ENCODE measurements at regions not wholly inside any gene's neighbourhood (a gene's known extent, or its start where the extent isn't known, plus 50 kb on each side); places are given as distances from the start of the nearest gene placed in this dataset.
"Not testable (repeated sequence)": the region's sequence is repeated elsewhere in the genome, so short reads cannot be mapped to it uniquely, and the experiment has no call there.

DNA sequence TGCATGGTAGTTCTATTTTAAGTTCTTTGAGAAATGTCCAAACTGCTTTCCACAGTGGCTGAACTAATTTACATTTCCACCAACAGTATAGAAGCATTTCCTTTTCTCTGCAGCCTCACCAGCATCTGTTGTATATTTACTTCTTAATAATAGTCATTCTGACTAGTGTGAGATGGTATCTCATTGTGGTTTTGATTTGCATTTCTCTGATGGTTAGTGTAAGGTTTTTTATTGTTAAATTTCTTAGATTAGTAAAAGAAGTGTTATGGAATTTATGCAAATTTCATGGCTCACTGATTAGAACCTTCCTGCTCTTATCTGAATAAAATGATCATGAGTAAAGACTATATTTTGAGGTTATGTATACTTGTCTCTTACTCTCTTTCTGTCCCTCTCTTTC, 134.8 kb upstream of the ENPEP start:
- H2AFZ ChIP-seq (ENCODE audit: low read length, unreplicated experiment); H3K36me3 ChIP-seq (ENCODE audit: insufficient read depth, low read length); H3K79me2 ChIP-seq (ENCODE audit: control insufficient read depth, insufficient read depth, low read length, unreplicated experiment); H3K4me3 ChIP-seq (ENCODE audit: low read depth, low read length); H3K4me1 ChIP-seq (ENCODE audit: control insufficient read depth, insufficient read depth, low read length, unreplicated experiment); H3K27ac ChIP-seq (ENCODE audit: low read depth, low read length): not testable (repeated sequence)
- peaks cover 17% of the 10 kb centered on the region for H3K27me3 ChIP-seq (ENCODE audit: insufficient read depth, low read length)

DNA sequence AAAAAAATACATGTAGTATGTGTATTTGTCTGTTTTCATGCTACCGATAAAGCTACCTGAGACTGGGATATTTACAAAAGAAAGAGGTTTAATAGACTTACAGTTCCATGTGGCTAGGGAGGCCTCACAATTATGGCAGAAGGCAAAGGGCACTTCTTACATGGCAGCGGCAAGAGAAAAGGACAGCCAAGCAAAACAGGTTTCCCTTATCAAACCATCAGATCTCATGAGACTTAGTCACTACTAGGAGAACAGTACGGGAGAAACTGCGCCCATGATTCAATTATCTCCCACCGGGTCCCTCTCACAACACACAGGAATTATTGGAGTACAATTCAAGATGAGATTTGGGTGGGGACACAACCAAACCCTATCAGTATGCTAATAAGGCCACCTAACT, 137.0 kb upstream of the ELOVL6 start:
- Histone ChIP-seq H3K36me3 (ENCODE audit: insufficient read depth, low read length) (no peaks in the 10 kb centered on the region), H3K27me3 (ENCODE audit: insufficient read depth, low read length) (peaks cover 21% of the 10 kb centered on the region), H2AFZ (ENCODE audit: low read length, unreplicated experiment) (no peak overlapping the region), H3K4me1 (ENCODE audit: control insufficient read depth, insufficient read depth, low read length, unreplicated experiment) (no peaks in the 10 kb centered on the region), H3K27ac (ENCODE audit: low read depth, low read length) (no peak overlapping the region), H3K79me2 (ENCODE audit: control insufficient read depth, insufficient read depth, low read length, unreplicated experiment) (no peaks in the 10 kb centered on the region), H3K4me3 (ENCODE audit: low read depth, low read length) (no peak overlapping the region)

DNA sequence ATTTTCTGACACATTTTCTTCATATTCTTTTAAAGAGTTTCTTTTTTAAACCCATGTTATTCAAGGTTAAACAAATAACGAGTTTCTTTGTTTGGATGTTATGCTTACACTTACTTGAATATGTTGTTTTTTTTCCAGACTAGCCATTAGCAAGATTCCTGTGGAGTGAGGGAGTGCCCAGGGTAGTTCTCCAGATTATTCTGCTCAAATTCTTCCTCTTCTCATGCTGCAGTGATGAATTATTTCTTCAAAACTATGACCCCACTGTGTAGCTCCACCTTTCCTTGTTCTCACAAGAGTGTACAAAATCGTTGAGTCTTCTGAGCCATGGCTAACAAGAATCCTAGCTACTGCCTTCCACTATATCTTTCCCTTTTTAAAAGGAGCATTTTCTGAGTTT, 134.1 kb upstream of the ELOVL6 start:
- Histone ChIP-seq H3K79me2 (ENCODE audit: control insufficient read depth, insufficient read depth, low read length, unreplicated experiment) (no peaks in the 10 kb centered on the region), H3K27me3 (ENCODE audit: insufficient read depth, low read length) (peaks cover 10% of the 10 kb centered on the region), H2AFZ (ENCODE audit: low read length, unreplicated experiment) (no peak overlapping the region), H3K4me3 (ENCODE audit: low read depth, low read length) (no peak overlapping the region), H3K4me1 (ENCODE audit: control insufficient read depth, insufficient read depth, low read length, unreplicated experiment) (no peaks in the 10 kb centered on the region), H3K27ac (ENCODE audit: low read depth, low read length) (no peak overlapping the region), H3K36me3 (ENCODE audit: insufficient read depth, low read length) (no peaks in the 10 kb centered on the region)

DNA sequence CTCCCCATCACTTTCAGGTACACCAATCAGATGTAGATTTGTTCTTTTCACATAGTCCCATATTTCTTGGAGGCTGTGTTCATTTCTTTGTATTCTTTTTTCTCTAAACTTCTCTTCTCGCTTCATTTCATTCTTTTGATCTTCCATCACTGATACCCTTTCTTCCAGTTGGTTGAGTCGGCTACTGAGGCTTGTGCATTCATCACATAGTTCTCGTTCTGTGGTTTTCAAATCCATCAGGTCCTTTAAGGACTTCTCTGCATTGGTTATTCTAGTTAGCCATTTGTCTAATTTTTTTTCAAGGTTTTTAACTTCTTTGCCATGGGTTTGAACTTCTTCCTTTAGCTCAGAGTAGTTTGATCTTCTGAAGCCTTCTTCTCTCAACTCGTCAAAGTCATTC, 128.0 kb upstream of the ELOVL6 start:
- H3K36me3 ChIP-seq (ENCODE audit: insufficient read depth, low read length); H3K4me3 ChIP-seq (ENCODE audit: low read depth, low read length); H3K79me2 ChIP-seq (ENCODE audit: control insufficient read depth, insufficient read depth, low read length, unreplicated experiment); H2AFZ ChIP-seq (ENCODE audit: low read length, unreplicated experiment); H3K4me1 ChIP-seq (ENCODE audit: control insufficient read depth, insufficient read depth, low read length, unreplicated experiment); H3K27me3 ChIP-seq (ENCODE audit: insufficient read depth, low read length); H3K27ac ChIP-seq (ENCODE audit: low read depth, low read length): not testable (repeated sequence)

DNA sequence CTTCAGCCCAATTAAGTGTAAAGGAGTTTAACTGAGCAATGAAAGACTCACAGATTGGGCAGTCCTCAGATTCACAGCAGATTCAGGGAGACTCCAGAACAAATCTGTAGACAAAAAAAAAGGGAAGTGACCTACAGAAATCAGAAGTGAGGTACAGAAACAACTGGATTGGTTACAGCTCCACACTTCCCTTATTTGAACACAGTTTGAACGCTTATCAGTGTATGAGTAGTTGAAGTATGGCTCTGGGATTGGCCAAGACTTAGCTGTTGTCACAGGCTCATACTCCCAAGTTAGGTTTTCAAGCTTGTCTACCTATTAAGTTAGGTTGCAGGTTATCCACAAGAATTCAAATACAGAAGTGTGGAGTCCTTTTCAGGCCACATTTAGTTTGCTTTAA, 112.4 kb upstream of the ELOVL6 start:
- Histone ChIP-seq H3K27me3 (ENCODE audit: insufficient read depth, low read length) (no peaks in the 10 kb centered on the region), H3K36me3 (ENCODE audit: insufficient read depth, low read length) (no peaks in the 10 kb centered on the region), H3K4me1 (ENCODE audit: control insufficient read depth, insufficient read depth, low read length, unreplicated experiment) (no peaks in the 10 kb centered on the region), H3K27ac (ENCODE audit: low read depth, low read length) (no peak overlapping the region), H2AFZ (ENCODE audit: low read length, unreplicated experiment) (no peak overlapping the region), H3K4me3 (ENCODE audit: low read depth, low read length) (no peak overlapping the region), H3K79me2 (ENCODE audit: control insufficient read depth, insufficient read depth, low read length, unreplicated experiment) (no peaks in the 10 kb centered on the region)

DNA sequence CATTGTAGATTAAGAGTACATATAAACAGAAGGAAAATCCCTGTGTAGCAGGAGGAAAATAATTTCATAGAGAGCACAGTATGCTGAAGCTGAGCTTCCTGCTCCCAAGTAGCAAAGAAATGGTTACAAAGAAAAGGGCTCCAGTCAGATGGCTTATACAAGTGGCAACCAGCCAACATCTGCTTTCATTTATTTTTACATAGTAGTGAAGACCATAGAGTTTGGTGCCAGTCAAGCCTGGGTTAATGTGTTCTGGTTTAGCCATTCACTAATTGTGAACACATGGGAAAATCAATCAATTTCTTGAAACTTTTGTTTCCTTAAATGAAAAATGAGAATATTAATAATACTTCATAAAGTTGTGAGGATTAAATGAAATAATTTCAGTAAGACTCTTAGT, 111.3 kb upstream of the ELOVL6 start:
- Histone ChIP-seq H3K27ac (ENCODE audit: low read depth, low read length) (no peak overlapping the region), H3K4me1 (ENCODE audit: control insufficient read depth, insufficient read depth, low read length, unreplicated experiment) (no peaks in the 10 kb centered on the region), H3K36me3 (ENCODE audit: insufficient read depth, low read length) (no peaks in the 10 kb centered on the region), H3K27me3 (ENCODE audit: insufficient read depth, low read length) (no peaks in the 10 kb centered on the region), H3K79me2 (ENCODE audit: control insufficient read depth, insufficient read depth, low read length, unreplicated experiment) (no peaks in the 10 kb centered on the region), H2AFZ (ENCODE audit: low read length, unreplicated experiment) (no peak overlapping the region), H3K4me3 (ENCODE audit: low read depth, low read length) (no peak overlapping the region)

DNA sequence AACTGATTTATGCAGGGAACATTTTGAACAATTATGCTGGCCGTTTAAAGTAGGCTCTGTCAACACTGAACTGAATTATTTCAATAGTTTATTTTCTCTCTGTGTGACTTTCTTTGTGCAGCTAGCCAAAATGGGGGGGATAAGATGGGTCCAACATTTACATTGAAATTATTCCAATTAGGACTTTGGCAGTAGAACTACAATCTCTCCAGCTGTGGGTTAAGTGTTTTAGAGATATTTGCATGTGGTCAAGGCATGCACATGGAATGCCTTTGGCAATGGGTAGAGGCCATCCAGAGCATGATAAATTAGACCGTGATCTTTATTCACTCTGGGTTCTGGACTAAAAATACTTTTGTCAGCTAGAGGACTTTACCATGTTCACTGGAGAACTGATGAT, 107.9 kb upstream of the ELOVL6 start:
- H3K27ac ChIP-seq (ENCODE audit: low read depth, low read length), result no peak overlapping the region
- H3K4me3 ChIP-seq (ENCODE audit: low read depth, low read length), result no peak overlapping the region
- no peak overlapping the region for H2AFZ ChIP-seq (ENCODE audit: low read length, unreplicated experiment)
- no peaks in the 10 kb centered on the region for H3K4me1 ChIP-seq (ENCODE audit: control insufficient read depth, insufficient read depth, low read length, unreplicated experiment)
- H3K27me3 ChIP-seq (ENCODE audit: insufficient read depth, low read length), result no peaks in the 10 kb centered on the region
- no peaks in the 10 kb centered on the region for H3K79me2 ChIP-seq (ENCODE audit: control insufficient read depth, insufficient read depth, low read length, unreplicated experiment)
- no peaks in the 10 kb centered on the region for H3K36me3 ChIP-seq (ENCODE audit: insufficient read depth, low read length)

DNA sequence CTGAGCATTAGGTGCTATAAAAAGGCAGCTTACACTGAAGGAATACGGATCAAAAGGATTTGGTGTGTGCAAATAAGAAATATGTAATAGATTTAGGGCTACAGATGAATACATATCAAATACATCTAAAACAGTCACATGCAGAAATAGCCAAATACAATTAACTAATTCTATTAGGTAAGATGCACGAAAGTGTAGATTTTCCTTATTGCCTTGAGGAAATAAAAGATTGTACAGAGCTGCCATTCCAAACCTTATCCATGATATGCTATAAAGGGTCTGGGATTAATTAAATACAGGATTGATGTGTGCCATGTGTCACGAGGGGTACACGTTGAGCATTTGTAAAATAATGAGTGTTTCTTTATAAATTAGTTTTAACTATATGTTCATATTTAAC, 107.0 kb upstream of the ELOVL6 start:
- no peaks in the 10 kb centered on the region for H3K27me3 ChIP-seq (ENCODE audit: insufficient read depth, low read length)
- H2AFZ ChIP-seq (ENCODE audit: low read length, unreplicated experiment), result no peak overlapping the region
- no peak overlapping the region for H3K27ac ChIP-seq (ENCODE audit: low read depth, low read length)
- H3K36me3 ChIP-seq (ENCODE audit: insufficient read depth, low read length), result no peaks in the 10 kb centered on the region
- H3K4me1 ChIP-seq (ENCODE audit: control insufficient read depth, insufficient read depth, low read length, unreplicated experiment), result no peaks in the 10 kb centered on the region
- H3K4me3 ChIP-seq (ENCODE audit: low read depth, low read length), result no peak overlapping the region
- H3K79me2 ChIP-seq (ENCODE audit: control insufficient read depth, insufficient read depth, low read length, unreplicated experiment), result no peaks in the 10 kb centered on the region

DNA sequence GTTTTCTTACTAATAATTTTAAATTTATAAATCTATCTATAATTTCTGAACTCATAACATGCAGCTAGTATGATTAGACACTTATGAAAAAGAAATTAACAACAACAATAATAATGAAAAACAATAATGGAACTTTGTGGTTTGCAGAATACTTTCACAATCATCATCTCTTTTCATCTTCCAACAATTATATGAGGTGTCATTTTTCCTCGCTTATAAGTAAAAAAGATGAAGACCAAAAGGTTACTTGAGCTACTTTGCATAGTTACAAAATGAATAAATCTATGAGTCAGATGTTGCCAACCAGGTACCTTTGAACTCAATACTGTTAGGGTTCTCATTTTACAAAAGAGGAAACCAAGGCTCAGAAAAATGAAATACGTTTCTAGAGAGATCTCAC, 98.5 kb upstream of the ELOVL6 start:
- Histone ChIP-seq H3K27ac (ENCODE audit: low read depth, low read length) (no peak overlapping the region), H3K27me3 (ENCODE audit: insufficient read depth, low read length) (peaks cover 3% of the 10 kb centered on the region; the same call in 1 of the 2 replicates), H3K79me2 (ENCODE audit: control insufficient read depth, insufficient read depth, low read length, unreplicated experiment) (no peaks in the 10 kb centered on the region), H3K4me3 (ENCODE audit: low read depth, low read length) (no peak overlapping the region), H3K36me3 (ENCODE audit: insufficient read depth, low read length) (no peaks in the 10 kb centered on the region), H2AFZ (ENCODE audit: low read length, unreplicated experiment) (no peak overlapping the region), H3K4me1 (ENCODE audit: control insufficient read depth, insufficient read depth, low read length, unreplicated experiment) (peaks cover 4% of the 10 kb centered on the region)

DNA sequence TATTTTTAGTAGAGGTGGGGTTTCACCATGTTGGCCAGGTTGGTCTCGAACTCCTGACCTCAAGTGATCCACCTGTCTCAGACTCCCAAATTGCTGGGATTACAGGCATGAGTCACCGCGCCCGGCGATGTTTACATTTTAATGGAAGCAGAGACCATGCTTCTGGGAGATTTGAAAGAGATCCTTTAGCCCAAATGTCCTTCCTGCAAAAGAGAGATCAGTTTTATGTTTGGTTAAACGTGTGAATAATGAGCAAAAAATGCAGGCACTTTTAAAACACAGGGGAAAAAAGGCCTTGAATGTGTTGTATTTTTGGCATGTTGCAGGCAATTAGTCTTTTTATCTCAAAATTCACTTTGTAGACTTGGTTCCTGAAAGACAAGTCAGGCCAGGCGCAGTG, 95.8 kb upstream of the ELOVL6 start:
- Histone ChIP-seq H3K27ac (ENCODE audit: low read depth, low read length) (no peak overlapping the region), H2AFZ (ENCODE audit: low read length, unreplicated experiment) (no peak overlapping the region), H3K27me3 (ENCODE audit: insufficient read depth, low read length) (peaks cover 3% of the 10 kb centered on the region; the same call in 1 of the 2 replicates), H3K36me3 (ENCODE audit: insufficient read depth, low read length) (no peaks in the 10 kb centered on the region), H3K4me1 (ENCODE audit: control insufficient read depth, insufficient read depth, low read length, unreplicated experiment) (peaks cover 4% of the 10 kb centered on the region), H3K4me3 (ENCODE audit: low read depth, low read length) (no peak overlapping the region), H3K79me2 (ENCODE audit: control insufficient read depth, insufficient read depth, low read length, unreplicated experiment) (no peaks in the 10 kb centered on the region)

DNA sequence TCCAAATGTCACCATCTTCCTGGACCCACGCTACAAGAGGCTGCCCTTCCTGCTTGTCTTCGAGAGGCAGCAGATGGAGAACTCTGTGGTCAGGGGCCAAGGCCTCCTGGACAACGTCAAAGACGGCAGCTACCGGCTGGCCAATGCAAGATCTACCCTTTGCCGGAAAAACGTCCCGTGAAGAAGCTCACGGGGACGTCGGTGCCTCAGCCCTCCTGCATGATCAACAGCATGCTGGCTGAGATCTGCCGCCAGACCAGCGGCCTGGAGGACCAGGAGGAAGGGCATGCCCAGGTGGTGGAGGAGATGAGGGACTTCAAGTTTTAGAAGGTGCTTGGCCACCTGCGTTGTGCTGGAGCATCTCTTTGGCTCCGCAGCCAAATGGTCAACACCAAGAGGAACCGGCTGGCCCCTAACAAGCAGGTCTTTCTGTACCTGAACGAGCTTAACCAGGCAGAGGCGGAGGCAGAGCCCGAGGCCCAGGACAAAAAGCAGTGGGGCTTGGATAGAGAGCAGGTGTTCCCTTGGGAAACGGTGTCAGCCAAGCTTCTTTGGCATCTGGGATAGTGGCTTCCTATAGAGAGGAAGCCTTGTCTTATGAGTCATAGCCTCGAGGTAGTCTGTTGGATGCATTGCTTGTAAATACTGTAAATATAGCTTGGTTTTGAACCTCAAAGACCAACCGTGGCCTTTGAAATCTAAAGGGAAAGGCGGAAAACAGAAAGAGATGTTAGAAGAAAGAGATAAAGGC, 94.8 kb upstream of the ELOVL6 start:
- Histone ChIP-seq H3K36me3 (ENCODE audit: insufficient read depth, low read length) (no peaks in the 10 kb centered on the region), H3K27ac (ENCODE audit: low read depth, low read length) (no peak overlapping the region), H3K79me2 (ENCODE audit: control insufficient read depth, insufficient read depth, low read length, unreplicated experiment) (no peaks in the 10 kb centered on the region), H3K27me3 (ENCODE audit: insufficient read depth, low read length) (peaks cover 3% of the 10 kb centered on the region; the same call in 1 of the 2 replicates), H3K4me3 (ENCODE audit: low read depth, low read length) (no peak overlapping the region), H2AFZ (ENCODE audit: low read length, unreplicated experiment) (no peak overlapping the region), H3K4me1 (ENCODE audit: control insufficient read depth, insufficient read depth, low read length, unreplicated experiment) (peaks cover 4% of the 10 kb centered on the region)

Measured in ACC112 (cell line).